Liver (tissue), 3 donors: ENCODE measurements at regions not wholly inside any gene's neighbourhood (a gene's known extent, or its start where the extent isn't known, plus 50 kb on each side); places are given as distances from the start of the nearest gene placed in this dataset.

Experiments used
- EGR1 ChIP-seq, 2 donors: IDR thresholded peaks; 2 replicates each; pipeline ENCODE4 v1.6.1; 2016 to 2018; ENCODE audit warnings: antibody characterized with exemption in 2 of 2, low read depth in 2 of 2
- JUND ChIP-seq, 2 donors: IDR thresholded peaks; 2 replicates each; pipeline ENCODE4 v1.6.1; 2016; ENCODE audit warnings: antibody characterized with exemption in 2 of 2
- RAD21 ChIP-seq, 2 donors: IDR thresholded peaks; 2 replicates each; pipeline ENCODE4 v1.6.1; 2016; ENCODE audit warnings: antibody characterized with exemption in 2 of 2, mild to moderate bottlenecking in 2 of 2
- YY1 ChIP-seq: IDR thresholded peaks from 2 replicates; pipeline ENCODE4 v1.6.1; 2016; ENCODE audit warnings: antibody characterized with exemption, mild to moderate bottlenecking
- ZBTB33 ChIP-seq: IDR thresholded peaks from 2 replicates; pipeline ENCODE4 v1.6.1; 2016; ENCODE audit warnings: antibody characterized with exemption
- TF ChIP-seq, protein P1 (sequence below): fragments of 150-350 bp; IDR thresholded peaks from 2 replicates; pipeline ENCODE4 v1.5.1; 2017; ENCODE audit warnings: improper control_type of control experiment, low read depth, low read length; ENCODE audit not compliant: missing input control
- TF ChIP-seq, protein P2 (sequence below): IDR thresholded peaks from 2 replicates; pipeline ENCODE4 v1.6.1; 2016; ENCODE audit warnings: antibody characterized with exemption
- donor health status: healthy.
- donor health status: healthy.

GRCh38 chr14:76576047-76576741 lies 185.1 kb upstream of the VASH1 start:
- TF ChIP-seq, protein P1, sequence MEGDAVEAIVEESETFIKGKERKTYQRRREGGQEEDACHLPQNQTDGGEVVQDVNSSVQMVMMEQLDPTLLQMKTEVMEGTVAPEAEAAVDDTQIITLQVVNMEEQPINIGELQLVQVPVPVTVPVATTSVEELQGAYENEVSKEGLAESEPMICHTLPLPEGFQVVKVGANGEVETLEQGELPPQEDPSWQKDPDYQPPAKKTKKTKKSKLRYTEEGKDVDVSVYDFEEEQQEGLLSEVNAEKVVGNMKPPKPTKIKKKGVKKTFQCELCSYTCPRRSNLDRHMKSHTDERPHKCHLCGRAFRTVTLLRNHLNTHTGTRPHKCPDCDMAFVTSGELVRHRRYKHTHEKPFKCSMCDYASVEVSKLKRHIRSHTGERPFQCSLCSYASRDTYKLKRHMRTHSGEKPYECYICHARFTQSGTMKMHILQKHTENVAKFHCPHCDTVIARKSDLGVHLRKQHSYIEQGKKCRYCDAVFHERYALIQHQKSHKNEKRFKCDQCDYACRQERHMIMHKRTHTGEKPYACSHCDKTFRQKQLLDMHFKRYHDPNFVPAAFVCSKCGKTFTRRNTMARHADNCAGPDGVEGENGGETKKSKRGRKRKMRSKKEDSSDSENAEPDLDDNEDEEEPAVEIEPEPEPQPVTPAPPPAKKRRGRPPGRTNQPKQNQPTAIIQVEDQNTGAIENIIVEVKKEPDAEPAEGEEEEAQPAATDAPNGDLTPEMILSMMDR = no peak
- TF ChIP-seq JUND (IDR thresholded peaks at IDR 0.05) (no peak), RAD21 (IDR thresholded peaks at IDR 0.05) (no peak), ZBTB33 (no peak), EGR1 (IDR thresholded peaks at IDR 0.05; ENCODE audit: low read depth in 2 of 2) (no peak), YY1 (no peak)
- TF ChIP-seq, protein P2, sequence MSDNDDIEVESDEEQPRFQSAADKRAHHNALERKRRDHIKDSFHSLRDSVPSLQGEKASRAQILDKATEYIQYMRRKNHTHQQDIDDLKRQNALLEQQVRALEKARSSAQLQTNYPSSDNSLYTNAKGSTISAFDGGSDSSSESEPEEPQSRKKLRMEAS = no peak
